ENCODE measurements at regions not wholly inside any gene's neighbourhood (a gene's known extent, or its start where the extent isn't known, plus 50 kb on each side); places are given as distances from the start of the nearest gene placed in this dataset.

GRCh38 chr12:97313471-97314190, 149.0 kb upstream of the RMST start:
- CTCF ChIA-PET (ENCODE audit: low intra/inter-chr PET ratio, low total read pairs): no interaction called here
- Histone ChIP-seq H3K27me3 (ENCODE audit: control insufficient read depth in 1 of 2, insufficient read depth in 2 of 2, low read length in 2 of 2) (no peaks in the 10 kb centered on the region), H3K4me1 (ENCODE audit: insufficient read depth, low read length) (no peaks in the 10 kb centered on the region), H4K20me1 (ENCODE audit: insufficient read depth, low read length) (no peaks in the 10 kb centered on the region), H3K9me3 (ENCODE audit: low read length) (no peaks in the 10 kb centered on the region), H3K4me2 (ENCODE audit: low read depth, low read length) (no peak overlapping the region), H3K79me2 (ENCODE audit: insufficient read depth, low read length) (no peaks in the 10 kb centered on the region), H3K36me3 (replicated peaks in 1 of 2; ENCODE audit: control insufficient read depth in 1 of 2, insufficient read depth in 2 of 2, low read length in 2 of 2) (no peaks in the 10 kb centered on the region), H3K4me3 (replicated peaks in 1 of 3; ENCODE audit: insufficient read depth in 1 of 3, low read depth in 2 of 3, low read length in 3 of 3) (no peak overlapping the region), H3K9ac (ENCODE audit: insufficient read depth, low read depth, low read length) (no peak overlapping the region), H2AFZ (ENCODE audit: low read length) (no peak overlapping the region), H3K27ac (ENCODE audit: extremely low read length, insufficient read depth, low read length) (no peak overlapping the region)
- no peak for TF ChIP-seq ZNF839 (CRISPR knock-in tag; IDR thresholded peaks at IDR 0.05; ENCODE audit: borderline replicate concordance)
- TF ChIP-seq ZNF790 (CRISPR knock-in tag; IDR thresholded peaks at IDR 0.05; ENCODE audit: borderline replicate concordance): no peak
- TF ChIP-seq TFE3 (CRISPR knock-in tag; IDR thresholded peaks at IDR 0.05): no peak
- TF ChIP-seq ZNF841 (CRISPR knock-in tag; IDR thresholded peaks at IDR 0.05; ENCODE audit: borderline replicate concordance): no peak
- no peak for TF ChIP-seq KMT2B (CRISPR knock-in tag; IDR thresholded peaks at IDR 0.05)
- WGBS (ENCODE audit: low lambda C conversion rate): 9% methylated on average over 2 of the region's 2 CpGs
- BruUV-seq (replicated peaks): no TSS peak
- POLR2A ChIA-PET: no interaction called here
- DNase-seq (ENCODE audit: low spot score) (peak; percentile 12), ATAC-seq (peak; percentile 59; the same call in 2 of the 3 replicates), FAIRE-seq (no peak)
- in situ Hi-C loops (cut with HindIII; ENCODE audit: extremely low pct_ligation_motif_present, low pct_unique_long_range_greater_than_20kb) (loop anchor here (25.0 kb wide), 1 partner anchor 726 kb away; no protein-coding TSS in a partner anchor), intact Hi-C loops (cut with micrococcal nuclease; ENCODE audit: unreplicated experiment) (no loop called here)

GRCh38 chr12:97316321-97316720, 146.3 kb upstream of the RMST start:
- 7% methylated on average over 2 of the region's 2 CpGs for WGBS (ENCODE audit: low lambda C conversion rate)
- no peak for ATAC-seq
- Histone ChIP-seq H3K9me3 (ENCODE audit: low read length) (no peaks in the 10 kb centered on the region), H3K27me3 (ENCODE audit: control insufficient read depth in 1 of 2, insufficient read depth in 2 of 2, low read length in 2 of 2) (no peaks in the 10 kb centered on the region), H3K4me3 (replicated peaks in 1 of 3; ENCODE audit: insufficient read depth in 1 of 3, low read depth in 2 of 3, low read length in 3 of 3) (no peak overlapping the region), H3K4me2 (ENCODE audit: low read depth, low read length) (no peak overlapping the region), H2AFZ (ENCODE audit: low read length) (no peak overlapping the region), H3K9ac (ENCODE audit: insufficient read depth, low read depth, low read length) (no peak overlapping the region), H3K27ac (ENCODE audit: extremely low read length, insufficient read depth, low read length) (no peak overlapping the region), H4K20me1 (ENCODE audit: insufficient read depth, low read length) (no peaks in the 10 kb centered on the region), H3K36me3 (replicated peaks in 1 of 2; ENCODE audit: control insufficient read depth in 1 of 2, insufficient read depth in 2 of 2, low read length in 2 of 2) (no peaks in the 10 kb centered on the region), H3K4me1 (ENCODE audit: insufficient read depth, low read length) (no peaks in the 10 kb centered on the region), H3K79me2 (ENCODE audit: insufficient read depth, low read length) (no peaks in the 10 kb centered on the region)
- in situ Hi-C loops (cut with HindIII; ENCODE audit: extremely low pct_ligation_motif_present, low pct_unique_long_range_greater_than_20kb): loop anchor here (25.0 kb wide), 1 partner anchor 729 kb away; no protein-coding TSS in a partner anchor
- intact Hi-C loops (cut with micrococcal nuclease; ENCODE audit: unreplicated experiment): no loop called here
- ChIA-PET CTCF (ENCODE audit: low intra/inter-chr PET ratio, low total read pairs) (no interaction called here), POLR2A (no interaction called here)
- no TSS peak for BruUV-seq (replicated peaks)
- no peak for FAIRE-seq
- no peak for DNase-seq (ENCODE audit: low spot score)
- no peak for TF ChIP-seq EEA1 (CRISPR knock-in tag; IDR thresholded peaks at IDR 0.05; ENCODE audit: borderline replicate concordance)
